Cerebellar cortex (tissue), 1 donor: ENCODE measurements at regions not wholly inside any gene's neighbourhood (a gene's known extent, or its start where the extent isn't known, plus 50 kb on each side); places are given as distances from the start of the nearest gene placed in this dataset.

Source experiments
- DNase-seq: peaks from one replicate; pipeline ENCODE4 v3.0.0-alpha.2; 2015; ENCODE audit warnings: low spot score

GRCh38 chr10:88129013-88129412, 265.6 kb downstream of the PTEN start:
- no peak for DNase-seq

- no peak for DNase-seq
Measured at GRCh38 chr10:88130912-88131311, 267.5 kb downstream of the PTEN start.

GRCh38 chr10:88131511-88132139, 268.2 kb downstream of the PTEN start:
- DNase-seq = peak; percentile 98

GRCh38 chr10:88136712-88137111, 273.3 kb downstream of the PTEN start:
- DNase-seq = no peak

DNA sequence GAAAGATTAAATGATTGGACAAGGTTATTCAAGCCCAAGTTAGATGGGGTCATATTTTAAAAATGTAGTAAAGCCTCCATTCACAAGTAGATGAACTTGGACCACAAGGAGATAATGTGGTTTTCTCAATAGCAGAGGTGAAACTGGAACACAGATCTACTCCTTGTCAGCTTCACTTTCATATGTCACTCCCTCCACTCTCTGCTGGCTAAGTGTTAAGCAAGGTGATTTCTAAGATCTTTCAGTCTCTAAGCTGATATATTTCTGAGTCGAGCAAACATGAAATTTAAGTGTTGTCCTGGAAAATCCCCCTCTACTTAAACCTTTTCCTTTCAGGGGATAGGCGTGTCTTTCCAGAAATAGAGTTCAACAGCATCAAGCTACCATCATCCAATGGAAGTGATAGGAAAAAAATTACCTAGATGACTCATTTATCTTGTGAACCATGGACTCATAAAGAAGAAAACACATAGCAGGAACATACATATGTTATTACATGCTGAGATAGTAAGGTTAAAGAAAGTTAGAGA, 275.0 kb downstream of the PTEN start:
- DNase-seq = no peak

DNA sequence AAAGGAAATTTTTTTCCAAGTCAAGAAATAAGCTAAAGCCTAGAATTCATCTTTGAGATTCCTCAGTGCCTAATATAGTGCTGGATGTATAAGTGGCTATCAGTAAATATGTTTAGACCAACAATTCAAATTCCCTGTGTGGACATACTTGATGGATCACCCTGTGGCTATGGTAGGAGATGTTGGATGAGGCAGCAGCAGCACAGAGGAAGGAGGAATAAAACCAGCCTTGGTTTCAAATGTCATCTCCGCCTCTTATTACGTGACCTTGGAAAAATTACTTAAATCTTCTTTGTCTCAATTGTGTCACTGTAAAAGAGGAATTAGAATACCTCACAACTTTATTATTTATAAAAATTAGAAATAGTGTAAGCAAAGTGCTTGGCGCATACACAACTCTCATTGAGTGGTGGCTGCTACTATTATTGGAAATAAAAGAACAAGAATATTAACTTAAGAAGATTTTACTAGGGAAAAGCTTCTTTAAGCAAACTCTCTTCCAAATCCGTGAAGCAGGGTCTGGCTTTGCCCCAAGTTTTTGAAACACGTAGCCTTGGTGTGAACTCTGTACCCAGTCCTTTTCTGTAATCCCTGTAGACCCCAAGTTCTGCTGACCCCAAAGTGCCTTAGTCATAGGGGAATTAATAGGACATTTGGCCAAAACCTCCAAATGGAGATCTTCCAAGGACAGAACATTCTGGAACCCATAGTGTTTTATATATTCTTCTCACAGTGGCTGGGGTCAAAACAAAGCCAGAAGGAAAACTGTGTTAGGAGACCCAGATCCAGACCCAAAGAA, 283.8 kb downstream of the PTEN start:
- DNase-seq = no peak

- DNase-seq = no peak
Measured at GRCh38 chr10:88149906-88150305, 286.5 kb downstream of the PTEN start.

DNA sequence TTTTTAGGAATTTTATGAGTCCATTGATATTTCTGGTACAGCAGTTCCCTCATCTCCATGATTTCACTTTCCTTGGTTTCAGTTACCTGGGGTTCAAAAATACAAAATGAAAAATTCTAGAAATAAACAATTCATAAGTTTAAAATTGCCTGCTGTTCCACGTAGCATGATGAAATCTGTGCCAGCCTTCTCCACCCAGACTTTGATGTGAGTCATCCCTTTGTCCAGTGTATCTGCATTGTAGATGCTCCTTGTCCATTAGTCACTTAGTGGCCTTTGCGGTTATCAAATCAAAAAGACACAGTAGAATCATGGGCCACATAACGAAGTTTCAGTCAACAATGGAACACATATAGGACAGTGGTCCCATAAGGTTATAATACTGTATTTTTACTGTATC, 286.9 kb downstream of the PTEN start:
- no peak for DNase-seq

DNA sequence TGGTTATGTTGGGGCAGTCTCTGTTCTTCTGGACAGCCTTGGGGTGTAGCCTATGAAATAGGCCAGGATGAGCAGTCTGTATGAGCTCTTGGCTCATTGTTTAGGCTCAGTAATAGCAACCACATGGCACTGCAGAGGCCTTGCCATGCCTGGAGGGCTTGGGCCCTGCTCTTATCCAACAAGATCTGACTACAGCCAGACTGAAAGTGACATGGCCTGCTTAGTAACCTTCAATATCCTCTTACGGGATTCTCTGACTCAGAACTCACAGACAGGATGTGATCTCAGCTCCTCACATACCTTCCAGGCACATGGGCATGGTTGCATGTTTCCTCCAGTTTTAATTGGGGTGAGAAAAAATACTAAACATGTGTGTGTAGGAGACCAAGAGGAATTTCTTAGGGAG, 289.3 kb downstream of the PTEN start:
- DNase-seq = no peak

- no peak for DNase-seq
Measured at GRCh38 chr10:88154596-88155250, 291.3 kb downstream of the PTEN start.

DNA sequence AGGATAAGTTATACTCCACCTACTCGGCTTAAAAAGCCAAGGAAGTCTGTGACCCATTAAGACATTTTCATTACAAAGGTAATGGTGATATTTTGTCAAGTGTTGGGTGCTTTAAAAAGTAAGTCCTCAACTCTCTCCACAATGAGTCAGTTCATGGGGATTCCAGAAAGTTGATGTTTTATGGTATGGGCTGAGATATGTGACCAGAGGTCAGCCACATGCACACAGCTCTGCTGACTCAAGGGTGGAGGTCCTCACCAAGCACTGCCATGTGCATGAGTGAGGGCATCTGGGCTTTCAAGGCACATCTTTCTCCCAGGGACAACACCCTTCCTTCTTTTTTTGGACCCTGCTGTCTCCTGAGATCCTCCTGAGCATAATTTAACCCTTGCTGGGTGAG, 292.9 kb downstream of the PTEN start:
- no peak for DNase-seq

DNA sequence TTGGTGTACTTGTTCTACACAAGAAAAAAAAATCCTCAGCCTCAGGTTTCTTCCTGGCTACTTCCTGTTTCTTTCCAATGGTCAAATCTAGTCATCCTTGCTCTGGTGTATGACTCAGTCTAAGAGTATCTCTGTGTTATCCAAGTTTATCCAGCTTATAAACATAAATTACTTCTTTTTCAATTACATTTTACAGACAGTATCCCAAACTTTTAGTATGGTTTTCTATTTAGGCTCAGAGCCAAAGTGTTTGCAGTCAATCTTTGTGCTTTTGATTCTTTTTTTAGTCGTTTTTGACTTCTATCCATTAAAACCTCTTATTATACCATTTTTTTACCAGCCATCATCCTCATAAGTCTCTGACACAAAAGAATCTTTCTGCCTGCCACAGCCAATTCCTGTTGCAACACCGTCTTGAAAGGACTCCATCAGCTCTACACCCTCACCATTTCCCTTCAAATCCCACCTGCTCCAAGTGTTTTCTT, 294.6 kb downstream of the PTEN start:
- no peak for DNase-seq

DNA sequence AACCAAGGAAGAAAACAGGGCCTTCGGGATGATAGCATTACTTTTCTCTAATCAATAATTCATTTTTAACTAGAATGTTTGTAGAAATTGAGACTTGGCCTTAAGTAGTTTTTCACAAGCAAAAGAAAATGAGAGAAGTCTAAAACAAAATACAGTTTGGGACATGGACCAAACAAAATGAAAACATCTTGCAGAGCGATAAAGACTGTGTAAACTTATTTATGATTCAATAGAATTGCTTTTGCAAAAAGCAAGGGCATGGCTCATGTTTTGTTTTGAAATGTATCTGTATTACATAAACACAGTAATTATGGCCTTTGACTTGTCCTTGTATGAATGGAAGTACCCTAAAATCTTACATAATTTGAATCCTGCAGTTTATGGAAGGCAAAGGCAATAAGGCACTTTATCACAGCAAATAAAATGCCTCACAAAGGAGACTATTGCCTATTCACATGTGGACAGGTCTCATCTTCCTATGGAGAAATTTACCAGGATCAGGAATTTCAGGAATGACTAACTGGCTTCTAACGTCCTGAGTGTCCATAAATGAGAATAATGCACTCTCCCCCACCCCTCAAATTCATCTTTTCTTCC, 295.2 kb downstream of the PTEN start:
- DNase-seq = no peak

DNA sequence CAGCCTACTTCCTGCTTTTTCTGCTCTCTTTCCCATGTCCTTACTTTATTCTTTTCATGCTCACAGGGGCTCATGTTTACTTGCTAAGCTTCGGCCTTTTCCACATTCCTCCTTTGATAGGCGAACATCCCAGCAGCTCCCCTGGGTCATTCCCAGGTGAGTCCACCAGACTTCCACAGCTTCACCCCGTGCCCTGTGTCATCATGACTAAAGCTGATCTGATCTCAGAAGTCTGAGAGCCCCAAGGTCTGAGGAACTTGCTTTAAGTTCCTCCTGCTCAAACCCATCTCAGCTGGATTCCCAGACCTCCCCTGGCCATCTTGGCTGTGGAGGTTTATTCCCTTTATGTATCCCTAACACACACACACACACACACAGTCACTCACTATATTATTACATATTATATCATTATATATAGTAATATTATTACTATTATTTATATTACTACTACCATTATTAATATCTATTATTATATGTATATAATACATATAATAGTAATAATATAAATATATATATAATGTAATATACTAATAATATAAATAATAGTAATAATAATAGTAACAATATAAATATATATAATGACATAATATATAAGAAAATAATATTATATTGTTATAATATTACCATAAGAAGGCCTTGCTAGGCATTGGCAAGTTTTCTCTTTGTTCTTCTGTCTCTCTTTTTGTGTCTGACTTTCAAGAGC, 295.9 kb downstream of the PTEN start:
- no peak for DNase-seq

DNA sequence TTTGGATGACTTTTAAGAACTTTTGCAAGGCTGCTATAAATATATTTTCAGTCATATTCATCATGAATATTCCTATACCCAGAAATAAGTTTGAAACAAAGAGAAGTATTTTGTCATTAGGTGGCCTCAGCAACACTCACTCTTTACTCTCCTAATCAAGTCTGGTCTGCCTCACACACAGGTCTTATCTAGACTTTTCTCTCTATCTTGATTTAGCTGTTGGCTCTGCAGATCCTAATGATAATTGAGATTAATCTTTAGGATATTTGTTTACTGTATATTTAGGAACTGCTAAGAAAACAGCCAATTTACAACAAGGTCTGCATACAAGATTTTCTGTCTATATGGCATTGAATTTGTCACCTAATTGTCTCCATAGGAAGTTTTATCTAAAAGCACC, 297.6 kb downstream of the PTEN start:
- no peak for DNase-seq

DNA sequence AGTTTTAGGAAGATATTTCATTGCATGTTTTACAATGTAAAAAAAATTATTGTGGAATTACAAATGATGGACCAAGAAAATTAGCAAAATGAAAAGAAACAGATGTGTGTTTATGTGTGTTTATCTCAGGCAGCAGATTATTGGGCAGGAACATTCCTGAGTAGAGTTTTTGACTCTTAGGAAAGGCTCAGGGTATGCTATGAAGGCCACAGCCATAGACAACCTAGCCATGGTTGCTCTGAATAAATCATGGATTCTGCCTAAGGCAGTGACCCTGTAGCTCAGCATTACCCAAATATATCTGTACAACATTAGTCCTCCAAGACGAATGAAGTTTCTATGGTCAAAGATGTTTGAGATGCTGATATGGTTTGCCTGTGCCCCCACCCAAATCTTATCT, 298.3 kb downstream of the PTEN start:
- no peak for DNase-seq

DNA sequence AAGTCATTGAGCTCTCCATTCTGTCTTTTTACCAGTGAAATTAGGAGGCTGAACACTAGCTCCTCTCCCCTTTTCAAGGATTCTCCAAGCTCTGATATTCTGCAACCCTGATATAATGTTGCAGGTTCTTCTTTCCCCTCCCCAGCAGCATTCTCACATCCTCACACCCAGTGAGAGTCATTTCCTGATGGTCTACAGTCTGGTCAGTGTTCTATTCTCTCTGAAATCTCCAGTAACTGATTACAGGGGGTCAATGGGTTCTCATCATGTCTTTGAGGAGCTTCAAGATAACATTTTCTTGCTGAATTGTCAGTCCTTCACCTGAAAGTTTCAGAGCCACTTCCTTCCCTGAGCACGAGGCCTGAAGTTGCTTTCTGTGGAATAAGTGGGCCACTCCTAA, 299.4 kb downstream of the PTEN start:
- DNase-seq = no peak

DNA sequence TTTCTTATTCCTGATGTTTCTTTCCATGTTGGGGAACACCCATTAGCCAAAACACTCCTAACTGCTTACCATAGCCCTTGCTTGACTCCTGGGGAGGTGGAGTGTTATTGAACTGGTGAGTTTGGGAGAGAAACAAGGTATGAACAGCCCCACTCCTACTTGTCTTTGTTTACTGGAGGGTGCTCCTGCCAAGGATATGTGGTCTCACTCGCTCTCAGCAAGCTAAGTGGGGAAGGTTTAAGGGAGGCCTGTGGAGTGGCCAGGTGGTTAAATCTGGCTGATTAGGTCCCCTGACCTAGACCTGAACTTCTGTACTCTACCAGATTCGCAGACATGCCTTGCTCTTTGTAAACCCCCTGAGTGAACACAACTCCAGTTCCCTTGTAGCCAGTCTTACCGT, 300.1 kb downstream of the PTEN start:
- DNase-seq = peak; percentile 22

- DNase-seq = peak; percentile 67
Measured at GRCh38 chr10:88164471-88164870, 301.0 kb downstream of the PTEN start.

- no peak for DNase-seq
Measured at GRCh38 chr10:88165849-88166271, 302.4 kb downstream of the PTEN start.

DNA sequence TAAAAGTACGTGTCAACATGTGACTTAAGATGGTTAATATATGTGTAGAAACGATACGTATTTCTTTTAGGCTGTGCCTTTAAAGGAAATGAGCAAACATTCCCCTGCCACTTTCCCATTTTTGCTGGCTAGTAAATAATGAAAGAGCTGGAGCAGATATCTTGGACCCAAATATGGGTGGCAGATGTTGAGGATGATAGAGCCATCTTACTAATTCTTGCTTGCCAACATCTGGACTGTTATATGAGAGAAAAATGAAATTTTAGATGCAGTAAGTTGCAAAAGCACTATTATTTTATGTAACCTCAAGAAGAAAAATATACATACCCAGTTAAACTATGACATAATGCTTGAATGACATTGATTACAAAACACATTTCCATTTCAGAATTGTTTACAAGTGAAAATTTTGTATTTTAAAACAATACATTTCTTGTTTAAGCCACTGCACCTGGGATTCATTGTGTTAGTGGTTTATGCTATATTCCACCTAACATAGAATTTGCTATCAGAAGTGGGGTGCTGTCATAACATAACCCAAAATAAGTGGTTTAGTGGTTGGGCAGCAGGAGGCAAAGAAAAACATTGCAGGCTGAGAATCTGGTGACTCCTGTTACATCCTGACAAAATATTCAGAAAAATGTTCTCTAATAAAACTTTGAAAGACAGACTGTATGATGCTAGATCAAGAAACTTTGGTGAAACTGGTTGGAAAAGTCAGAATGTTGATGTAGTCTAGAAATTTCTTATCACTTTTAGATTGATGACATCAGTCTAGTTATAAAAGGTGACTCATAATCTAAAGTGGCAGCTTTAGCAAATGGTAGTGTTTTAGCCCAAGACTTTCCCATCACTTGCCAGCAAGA, 305.0 kb downstream of the PTEN start:
- no peak for DNase-seq
